NCI-H2107 treated with DMSO at 0.1 percent for 48 hours (cell line): ENCODE measurements at regions not wholly inside any gene's neighbourhood (a gene's known extent, or its start where the extent isn't known, plus 50 kb on each side); places are given as distances from the start of the nearest gene placed in this dataset.

Experiments
- DNase-seq: peaks from one replicate; lab custom pipeline; 2025; ENCODE audit not compliant: unreplicated experiment; lab: John Stamatoyannopoulos, UW

GRCh38 chr1:115577513-115577912 is 64.3 kb upstream of the VANGL1 start:
- DNase-seq = no peak

- no peak for DNase-seq
Measured at GRCh38 chr1:115575661-115576060, 66.1 kb upstream of the VANGL1 start.

GRCh38 chr1:115572710-115573109 is 69.1 kb upstream of the VANGL1 start:
- no peak for DNase-seq

- no peak for DNase-seq
Measured at GRCh38 chr1:115567431-115567830, 74.3 kb upstream of the VANGL1 start.

- no peak for DNase-seq
Measured at GRCh38 chr1:115565791-115566190, 76.0 kb upstream of the VANGL1 start.

- DNase-seq = no peak
Measured at GRCh38 chr1:115565353-115565752, 76.4 kb upstream of the VANGL1 start.

GRCh38 chr1:115564201-115564600 is 77.6 kb upstream of the VANGL1 start:
- no peak for DNase-seq

- no peak for DNase-seq
Measured at GRCh38 chr1:115560027-115560426, 81.7 kb upstream of the VANGL1 start.

GRCh38 chr1:115558275-115558674 is 83.5 kb upstream of the VANGL1 start:
- DNase-seq = no peak

- DNase-seq = no peak
Measured at GRCh38 chr1:115557715-115558114, 84.1 kb upstream of the VANGL1 start.

GRCh38 chr1:115556236-115556635 is 85.5 kb upstream of the VANGL1 start:
- DNase-seq = no peak

- DNase-seq = no peak
Measured at GRCh38 chr1:115555446-115555845, 86.3 kb upstream of the VANGL1 start.

GRCh38 chr1:115547696-115548095 is 94.1 kb upstream of the VANGL1 start:
- no peak for DNase-seq

- DNase-seq = no peak
Measured at GRCh38 chr1:115546846-115547245, 94.9 kb upstream of the VANGL1 start.

GRCh38 chr1:115545791-115546733 is 95.7 kb upstream of the VANGL1 start:
- DNase-seq = peak; percentile 10

- DNase-seq = no peak
Measured at GRCh38 chr1:115545096-115545720, 96.6 kb upstream of the VANGL1 start.

- no peak for DNase-seq
Measured at GRCh38 chr1:115544131-115544530, 97.6 kb upstream of the VANGL1 start.

- DNase-seq = no peak
Measured at GRCh38 chr1:115543247-115543646, 98.5 kb upstream of the VANGL1 start.

- DNase-seq = no peak
Measured at GRCh38 chr1:115539736-115540135, 102.0 kb upstream of the VANGL1 start.

- no peak for DNase-seq
Measured at GRCh38 chr1:115539061-115539460, 102.7 kb upstream of the VANGL1 start.

- no peak for DNase-seq
Measured at GRCh38 chr1:115538579-115538978, 103.2 kb upstream of the VANGL1 start.

- no peak for DNase-seq
Measured at GRCh38 chr1:115537415-115537814, 104.4 kb upstream of the VANGL1 start.
